Activated naive CD4-positive, alpha-beta T cell treated with anti-CD3 and anti-CD28 coated beads, Interleukin-2, amount 50 U/mL, for 72 hours (primary cell): ENCODE measurements at regions not wholly inside any gene's neighbourhood (a gene's known extent, or its start where the extent isn't known, plus 50 kb on each side); places are given as distances from the start of the nearest gene placed in this dataset.

ENCODE experiments used
- ATAC-seq, 2 donors: fragments of 150-1000 bp; cut with Tn5 transposase; 2 replicates each; pipeline ENCODE4 v1.10.0; 2021; ENCODE audit warnings: mild to moderate bottlenecking in 2 of 2, moderate library complexity in 2 of 2
- DNase-seq, 2 donors: peaks; one replicate each; pipeline ENCODE4 v3.0.0; 2021 to 2022; ENCODE audit warnings: low spot score in 2 of 2
- H3K27ac Mint-ChIP-seq, 2 donors: one replicate each; pipeline ENCODE4 v1.8.0; 2022; ENCODE audit warnings: mild to moderate bottlenecking in 2 of 2, mixed read lengths in 2 of 2
- H3K36me3 Mint-ChIP-seq, 2 donors: one replicate each; pipeline ENCODE4 v1.8.0; 2022; ENCODE audit warnings: mixed read lengths in 2 of 2
- H3K9me3 Mint-ChIP-seq, 2 donors: one replicate each; pipeline ENCODE4 v1.8.0; 2022; ENCODE audit warnings: mixed read lengths in 2 of 2

DNA sequence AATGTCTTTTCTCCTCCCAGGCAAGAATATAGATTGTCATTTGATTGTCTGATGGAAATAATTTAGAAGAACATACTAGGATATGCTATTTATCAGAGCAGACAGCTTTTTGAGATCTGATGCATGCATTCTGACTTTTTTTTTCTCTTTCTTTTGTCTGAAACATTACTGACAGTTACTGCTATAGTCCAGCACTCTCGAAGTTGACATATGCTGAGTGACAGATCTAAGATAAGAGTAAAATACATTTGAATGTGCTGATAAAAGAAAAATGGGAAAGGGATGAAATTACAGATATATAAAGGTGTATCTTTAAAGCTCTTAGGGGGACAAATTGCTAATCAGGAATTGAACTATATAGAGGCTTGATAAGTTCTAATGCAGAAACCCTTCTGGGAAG is 753.8 kb upstream of the TENM4 start:
- DNase-seq (no peak), ATAC-seq (no peak)
- H3K9me3 Mint-ChIP-seq = peaks cover 11 to 14% of the 10 kb centered on the region in 2 donors
- no peaks in the 10 kb centered on the region for H3K36me3 Mint-ChIP-seq
- H3K27ac Mint-ChIP-seq = no peak overlapping the region

GRCh38 chr11:80194016-80194415 is 753.2 kb upstream of the TENM4 start:
- no peaks in the 10 kb centered on the region for H3K36me3 Mint-ChIP-seq
- DNase-seq (no peak), ATAC-seq (no peak)
- peaks cover 11% of the 10 kb centered on the region in 2 donors for H3K9me3 Mint-ChIP-seq
- no peak overlapping the region for H3K27ac Mint-ChIP-seq

DNA sequence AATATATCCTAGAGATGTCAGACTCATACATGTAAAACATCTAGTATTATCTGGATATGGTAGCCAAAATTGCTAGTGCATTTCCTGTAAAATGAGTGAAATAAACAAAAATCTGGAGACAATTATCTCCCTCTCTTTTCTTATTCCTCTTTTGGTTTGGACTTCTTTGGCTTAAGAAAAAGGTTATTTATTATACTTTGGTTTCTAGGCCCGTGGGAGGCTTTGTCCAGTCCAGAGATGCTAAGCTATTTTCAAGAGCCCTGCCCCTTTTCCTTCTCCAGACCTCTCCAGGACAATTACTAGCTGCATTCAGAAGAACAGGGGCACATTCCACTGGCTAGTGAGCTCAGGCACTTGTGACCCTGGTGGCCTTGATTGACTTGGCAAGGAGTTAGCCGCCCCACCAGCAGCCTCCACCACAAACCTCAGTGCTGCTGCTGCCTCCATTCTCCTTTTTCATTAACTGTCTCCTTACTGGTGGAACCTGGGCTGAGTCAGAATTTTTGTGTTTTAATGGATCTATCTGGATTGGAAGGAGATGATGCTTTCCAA is 747.3 kb upstream of the TENM4 start:
- no peak for DNase-seq
- no peak for ATAC-seq
- peaks cover 16 to 18% of the 10 kb centered on the region in 2 donors for H3K9me3 Mint-ChIP-seq
- no peak overlapping the region for H3K27ac Mint-ChIP-seq
- H3K36me3 Mint-ChIP-seq = no peaks in the 10 kb centered on the region

GRCh38 chr11:80186692-80187091 is 745.9 kb upstream of the TENM4 start:
- DNase-seq = no peak
- Mint-ChIP-seq H3K9me3 (peaks cover 12 to 15% of the 10 kb centered on the region in 2 donors), H3K36me3 (no peaks in the 10 kb centered on the region), H3K27ac (no peak overlapping the region)
- no peak for ATAC-seq

GRCh38 chr11:80182901-80183300 is 742.1 kb upstream of the TENM4 start:
- no peak for DNase-seq
- Mint-ChIP-seq H3K9me3 (peaks cover 20 to 22% of the 10 kb centered on the region in 2 donors), H3K27ac (no peak overlapping the region), H3K36me3 (no peaks in the 10 kb centered on the region)
- ATAC-seq = no peak

DNA sequence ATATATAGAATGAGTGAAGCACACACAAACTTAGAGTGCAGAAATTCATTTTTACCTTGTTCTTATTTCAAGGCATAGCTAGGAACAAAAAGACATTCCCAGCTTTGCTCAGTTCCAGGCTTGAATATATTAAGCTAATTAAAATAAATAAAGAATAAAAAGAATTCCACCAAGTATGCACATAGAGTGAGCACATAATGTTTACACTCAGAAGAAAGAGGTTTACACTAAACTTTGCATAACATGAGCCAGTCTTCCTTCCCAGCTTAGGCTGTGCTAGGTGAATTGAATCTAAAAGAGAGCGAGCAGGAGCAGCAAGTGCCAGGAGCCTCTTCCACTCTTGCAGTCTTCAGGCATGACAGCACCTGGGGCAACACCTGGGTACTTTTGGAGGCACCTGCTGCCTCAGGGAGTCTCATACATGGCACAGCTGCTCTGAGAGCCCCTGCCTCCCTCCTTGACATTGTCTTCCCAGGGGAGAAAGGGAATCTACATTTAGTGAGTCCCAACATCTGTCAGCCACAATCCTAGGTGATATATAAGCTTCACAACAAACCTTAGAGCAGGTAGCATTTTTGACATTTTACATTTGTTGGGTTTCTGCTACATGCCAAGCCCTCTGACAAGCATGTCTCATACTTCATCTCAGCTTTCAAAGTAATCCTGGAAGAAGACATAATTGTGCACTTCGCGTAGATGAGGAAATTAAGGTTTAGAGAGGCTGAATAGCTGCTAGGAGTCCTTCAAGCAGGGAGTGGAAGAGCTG is 732.7 kb upstream of the TENM4 start:
- H3K36me3 Mint-ChIP-seq = peaks cover 0 to 7% of the 10 kb centered on the region in 2 donors
- ATAC-seq = no peak

DNA sequence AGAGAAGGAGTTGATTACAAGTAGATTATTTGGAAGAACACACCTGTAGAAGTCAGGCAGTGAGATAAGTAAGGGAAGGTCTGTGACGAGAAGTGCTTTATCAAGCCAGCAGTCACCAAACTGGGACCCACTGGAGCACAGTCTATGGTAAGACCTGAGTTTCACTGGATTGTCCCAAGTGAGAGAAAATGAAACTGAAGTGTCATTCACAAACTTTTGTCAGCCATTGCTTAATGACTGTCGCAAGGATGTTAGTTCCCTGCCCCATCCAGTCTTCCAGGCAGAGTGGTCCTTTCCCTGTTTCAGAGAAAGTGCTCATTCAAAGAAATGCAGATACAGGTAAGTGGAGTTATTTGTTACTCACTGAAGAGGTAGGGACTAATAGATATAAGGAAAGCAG is 728.0 kb upstream of the TENM4 start:
- no peak for DNase-seq
- peaks cover 35 to 54% of the 10 kb centered on the region in 2 donors for H3K9me3 Mint-ChIP-seq

More for the DNA sequence above, 732.7 kb upstream of the TENM4 start:
- DNase-seq = no peak
- no peak overlapping the region for H3K27ac Mint-ChIP-seq
- H3K9me3 Mint-ChIP-seq = peaks cover 29 to 42% of the 10 kb centered on the region in 2 donors

GRCh38 chr11:80167766-80168165 is 726.9 kb upstream of the TENM4 start:
- ATAC-seq = no peak
- Mint-ChIP-seq H3K27ac (no peak overlapping the region), H3K9me3 (peaks cover 39 to 59% of the 10 kb centered on the region in 2 donors), H3K36me3 (peaks cover 0 to 7% of the 10 kb centered on the region in 2 donors)
- no peak for DNase-seq

More for the DNA sequence above, 728.0 kb upstream of the TENM4 start:
- no peak overlapping the region for H3K27ac Mint-ChIP-seq
- peaks cover 0 to 7% of the 10 kb centered on the region in 2 donors for H3K36me3 Mint-ChIP-seq
- ATAC-seq = no peak

- Mint-ChIP-seq H3K27ac (no peak overlapping the region), H3K36me3 (peaks cover 0 to 7% of the 10 kb centered on the region in 2 donors), H3K9me3 (peaks cover 27 to 44% of the 10 kb centered on the region in 2 donors)
- ATAC-seq = no peak
- no peak for DNase-seq
These were observed 724.9 kb upstream of the TENM4 start for GRCh38 chr11:80165744-80166143.

DNA sequence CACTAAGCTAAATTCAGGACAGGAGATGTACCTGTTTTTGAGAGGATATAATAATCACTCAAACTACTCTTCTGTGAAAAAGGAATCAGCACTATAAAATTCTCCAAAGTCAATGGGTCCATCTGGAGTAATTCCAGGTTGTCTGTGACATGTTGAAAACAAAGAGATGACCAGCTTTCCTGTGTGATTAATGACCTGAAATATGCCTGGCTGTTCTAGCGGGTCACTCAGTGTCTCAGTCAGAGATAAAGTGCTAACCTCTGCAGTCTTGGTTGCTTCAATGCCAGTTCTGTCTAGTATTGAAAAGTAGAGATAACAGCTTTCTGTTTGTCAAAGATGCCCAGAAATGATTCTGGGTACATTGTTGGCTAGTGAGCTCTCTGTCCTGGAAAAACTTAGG is 722.6 kb upstream of the TENM4 start:
- DNase-seq = no peak
- Mint-ChIP-seq H3K9me3 (peaks cover 14 to 24% of the 10 kb centered on the region in 2 donors), H3K27ac (no peak overlapping the region), H3K36me3 (no peaks in the 10 kb centered on the region)
- no peak for ATAC-seq

DNA sequence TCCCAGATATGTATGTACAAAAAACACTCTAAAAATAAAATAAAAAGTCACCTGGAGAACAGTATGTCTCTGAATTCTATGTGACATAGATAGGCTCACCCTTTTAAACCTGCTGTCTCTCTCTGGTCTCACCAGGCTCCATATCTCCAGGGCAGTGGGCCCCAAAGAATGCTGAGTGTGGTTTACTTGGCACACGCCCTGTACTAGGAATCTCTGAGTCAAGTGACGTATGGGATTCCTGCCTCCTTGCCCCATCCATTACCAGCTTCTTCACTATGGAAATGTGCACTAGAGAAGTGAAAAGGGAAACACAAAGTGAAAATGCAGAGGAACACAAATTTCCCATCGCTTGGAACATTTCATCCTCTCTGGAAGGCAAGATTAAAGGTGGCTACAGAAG is 722.2 kb upstream of the TENM4 start:
- no peak for ATAC-seq
- peaks cover 14 to 24% of the 10 kb centered on the region in 2 donors for H3K9me3 Mint-ChIP-seq
- no peaks in the 10 kb centered on the region for H3K36me3 Mint-ChIP-seq
- H3K27ac Mint-ChIP-seq = no peak overlapping the region
- DNase-seq = no peak

DNA sequence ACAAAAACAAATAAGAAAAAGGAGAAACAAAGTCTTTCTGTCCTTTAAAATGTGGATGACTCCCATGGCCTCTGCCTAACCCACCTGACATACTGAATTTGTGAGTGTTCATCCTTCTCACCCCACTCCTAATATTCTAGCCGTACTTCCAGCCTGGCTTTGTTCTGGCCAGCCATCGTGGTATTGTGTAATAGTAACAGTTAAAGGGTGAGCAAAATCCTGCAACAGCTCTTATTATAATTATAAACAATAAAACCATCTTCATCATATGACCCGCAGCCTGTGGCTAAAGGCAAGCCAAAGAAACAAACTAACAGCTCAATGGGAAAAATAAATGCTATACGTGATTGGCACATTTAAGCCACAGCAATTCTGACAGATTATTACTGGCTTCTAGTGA is 721.6 kb upstream of the TENM4 start:
- ATAC-seq = no peak
- H3K27ac Mint-ChIP-seq = no peak overlapping the region
- peaks cover 14 to 24% of the 10 kb centered on the region in 2 donors for H3K9me3 Mint-ChIP-seq
- DNase-seq = no peak
- H3K36me3 Mint-ChIP-seq = no peaks in the 10 kb centered on the region

DNA sequence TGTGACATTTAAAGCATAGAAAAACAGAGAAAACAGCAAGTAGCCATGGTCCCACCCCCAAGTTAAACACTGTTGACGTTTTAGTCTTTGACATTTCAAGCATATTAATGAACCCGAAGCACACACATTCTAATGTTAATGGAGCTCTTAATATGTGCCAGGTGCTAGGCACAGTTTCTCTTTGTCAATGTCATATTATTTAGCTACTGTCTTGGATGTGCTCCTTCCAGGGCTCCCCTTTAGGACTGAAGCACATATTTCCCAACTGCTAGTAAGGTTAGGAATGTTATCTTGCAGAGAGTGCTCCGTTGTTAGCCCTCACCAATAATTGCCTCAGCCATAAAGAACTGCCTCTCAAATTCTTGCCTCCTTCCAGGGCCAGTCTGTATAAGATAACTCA is 716.6 kb upstream of the TENM4 start:
- Mint-ChIP-seq H3K9me3 (peaks cover 0 to 3% of the 10 kb centered on the region in 2 donors), H3K27ac (no peak overlapping the region), H3K36me3 (no peaks in the 10 kb centered on the region)
- DNase-seq = no peak
- no peak for ATAC-seq

DNA sequence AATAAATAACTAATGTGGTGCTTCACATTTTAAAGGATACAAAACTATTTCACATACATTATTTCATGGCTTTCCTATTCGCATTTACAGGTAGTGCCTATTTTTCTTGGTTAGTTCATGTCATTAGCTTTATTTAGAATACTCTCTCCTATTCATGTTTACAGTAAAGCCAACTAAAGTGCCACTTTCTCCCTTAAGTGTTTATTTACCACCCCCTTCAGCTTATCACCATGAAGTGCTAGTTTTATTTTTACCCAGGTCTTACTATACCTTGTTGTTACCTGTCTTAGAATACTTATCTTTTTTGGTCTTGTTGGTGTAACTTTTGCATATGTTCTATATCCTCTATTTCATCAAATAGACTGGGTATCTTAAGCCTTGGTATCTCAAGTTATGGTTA is 715.2 kb upstream of the TENM4 start:
- Mint-ChIP-seq H3K27ac (no peak overlapping the region), H3K36me3 (no peaks in the 10 kb centered on the region), H3K9me3 (peaks cover 6 to 12% of the 10 kb centered on the region in 2 donors)
- DNase-seq = no peak
- ATAC-seq = no peak

DNA sequence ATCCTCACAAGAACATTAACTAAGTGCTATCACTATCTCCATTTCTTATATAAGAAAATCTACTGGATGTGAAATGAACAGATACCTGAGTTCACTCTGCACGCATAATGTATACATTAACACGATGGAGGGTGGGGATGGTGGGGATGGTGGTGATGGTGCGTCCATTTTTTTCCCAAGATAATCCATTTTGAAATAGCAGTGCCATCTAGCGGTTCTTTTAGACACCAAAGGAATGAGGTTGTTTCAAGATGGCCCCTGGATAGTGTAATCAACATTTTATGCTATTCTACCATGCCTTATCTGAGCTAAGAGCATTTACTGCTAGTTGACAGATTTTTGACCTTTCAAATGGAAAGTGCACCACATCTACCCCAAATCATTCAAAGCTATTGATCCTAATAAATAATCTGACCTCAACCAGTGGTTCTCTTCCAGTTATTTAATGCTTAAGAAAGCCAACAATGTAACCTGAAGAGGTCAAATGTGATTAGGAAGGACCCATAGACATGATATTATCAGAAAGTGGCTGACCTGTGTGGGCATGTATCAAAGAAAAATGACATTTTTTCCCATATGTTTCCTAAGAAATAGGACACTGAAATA is 714.7 kb upstream of the TENM4 start:
- Mint-ChIP-seq H3K9me3 (peaks cover 6 to 12% of the 10 kb centered on the region in 2 donors), H3K36me3 (no peaks in the 10 kb centered on the region), H3K27ac (no peak overlapping the region)
- ATAC-seq = no peak
- DNase-seq = no peak

GRCh38 chr11:80146232-80146631 is 705.4 kb upstream of the TENM4 start:
- Mint-ChIP-seq H3K27ac (no peak overlapping the region), H3K36me3 (no peaks in the 10 kb centered on the region), H3K9me3 (peaks cover 12 to 23% of the 10 kb centered on the region in 2 donors)
- DNase-seq (no peak), ATAC-seq (no peak)

GRCh38 chr11:80144897-80145594 is 704.2 kb upstream of the TENM4 start:
- Mint-ChIP-seq H3K9me3 (peaks cover 12 to 23% of the 10 kb centered on the region in 2 donors), H3K27ac (no peak overlapping the region), H3K36me3 (no peaks in the 10 kb centered on the region)
- DNase-seq (no peak), ATAC-seq (no peak)
